HG03039 (cell line): ENCODE measurements at regions not wholly inside any gene's neighbourhood (a gene's known extent, or its start where the extent isn't known, plus 50 kb on each side); places are given as distances from the start of the nearest gene placed in this dataset.

Experiments used
- ATAC-seq: cut with Tn5 transposase; IDR thresholded peaks from one replicate; pipeline ENCODE4 v1.9.1; 2021; ENCODE audit warnings: mild to moderate bottlenecking, moderate library complexity; ENCODE audit not compliant: unreplicated experiment

DNA sequence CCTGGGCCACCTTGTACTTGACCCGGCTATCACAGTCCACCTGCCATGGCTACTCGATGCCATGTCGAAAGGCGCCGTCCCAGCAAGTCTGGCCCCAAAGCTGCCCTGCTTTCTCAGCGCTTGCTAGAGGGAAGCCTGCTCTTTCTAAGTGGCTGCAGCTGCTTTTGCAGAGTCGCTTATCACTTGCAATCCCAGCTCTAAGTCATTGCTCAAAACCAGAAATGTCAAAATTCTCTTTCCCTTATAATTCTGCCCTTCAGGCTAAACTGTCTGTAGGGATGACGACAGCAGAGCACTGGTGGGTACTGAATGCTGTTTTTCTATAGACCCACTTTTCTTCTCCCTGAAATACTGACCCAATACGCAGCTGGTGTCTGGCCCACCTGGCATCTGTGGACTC is 184.2 kb downstream of the ENGASE start:
- no peak for ATAC-seq

DNA sequence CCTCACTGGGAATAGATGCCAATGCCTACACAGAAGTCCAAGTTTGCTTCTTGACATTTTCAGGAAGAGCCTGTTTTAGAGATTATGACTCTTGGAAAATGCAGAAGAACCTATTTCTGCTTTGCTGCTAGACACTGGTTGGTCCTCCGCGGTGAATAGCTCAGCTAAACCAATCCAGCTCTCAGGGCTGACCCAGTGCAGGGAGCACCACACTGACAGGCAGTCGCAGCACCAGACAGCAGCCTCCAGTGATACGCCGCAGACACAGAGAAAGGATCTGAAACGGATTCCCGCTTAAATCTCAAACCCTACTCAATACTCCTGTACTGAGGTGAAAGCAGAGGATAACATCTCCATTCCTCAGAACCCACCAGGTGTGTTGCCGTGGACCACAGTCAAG is 183.4 kb downstream of the ENGASE start:
- no peak for ATAC-seq

DNA sequence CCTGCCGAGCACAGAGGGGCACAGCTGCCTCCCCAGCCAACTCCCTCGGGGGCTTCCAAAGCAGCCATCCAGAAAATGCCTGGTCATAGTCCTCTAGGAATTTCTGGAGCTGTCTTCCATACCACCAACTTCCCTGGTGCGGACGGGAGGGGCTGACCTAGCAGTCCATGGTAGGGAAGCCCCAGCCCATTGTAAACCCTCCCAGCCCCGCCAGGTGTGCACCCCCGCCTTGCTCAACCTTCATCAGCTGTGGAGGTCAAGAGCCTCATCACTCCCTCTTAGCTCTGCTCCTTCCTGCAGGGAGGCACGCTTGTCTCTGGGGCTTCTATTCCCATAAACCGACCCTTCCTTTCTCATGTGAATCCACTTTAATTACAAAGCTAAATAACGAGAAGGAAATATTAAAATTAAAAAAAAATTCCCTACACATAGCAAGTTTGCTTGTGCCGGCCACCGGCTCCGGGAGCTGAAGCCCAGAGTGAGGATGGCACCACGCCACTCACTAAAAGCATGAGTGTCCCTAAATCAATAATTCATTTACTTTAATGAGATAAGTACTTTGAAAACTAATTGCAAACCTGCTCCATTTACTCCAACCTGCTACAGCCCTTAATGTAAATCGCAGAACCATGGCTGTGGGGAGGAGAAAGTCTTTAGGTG is 181.4 kb downstream of the ENGASE start:
- ATAC-seq = no peak

DNA sequence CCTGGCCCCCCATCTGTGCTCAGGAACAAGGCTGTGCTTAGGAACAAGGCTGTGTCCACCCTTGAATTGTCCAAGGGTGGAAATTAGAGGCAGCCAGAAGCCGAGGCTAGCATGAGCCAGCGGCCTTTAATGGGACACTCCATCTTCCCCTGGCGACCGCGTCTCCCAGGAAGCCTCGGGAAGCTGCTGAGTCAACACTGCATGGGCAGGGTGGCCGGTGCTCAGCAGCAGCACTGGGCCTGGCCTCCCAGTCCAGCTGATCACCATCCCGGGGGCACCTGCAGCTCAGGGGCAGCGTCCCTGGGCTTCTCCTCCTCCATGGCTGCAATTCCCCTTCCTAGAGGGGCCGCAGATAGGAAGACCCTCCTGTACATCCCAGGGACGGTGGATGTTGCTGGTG is 180.8 kb downstream of the ENGASE start:
- no peak for ATAC-seq

DNA sequence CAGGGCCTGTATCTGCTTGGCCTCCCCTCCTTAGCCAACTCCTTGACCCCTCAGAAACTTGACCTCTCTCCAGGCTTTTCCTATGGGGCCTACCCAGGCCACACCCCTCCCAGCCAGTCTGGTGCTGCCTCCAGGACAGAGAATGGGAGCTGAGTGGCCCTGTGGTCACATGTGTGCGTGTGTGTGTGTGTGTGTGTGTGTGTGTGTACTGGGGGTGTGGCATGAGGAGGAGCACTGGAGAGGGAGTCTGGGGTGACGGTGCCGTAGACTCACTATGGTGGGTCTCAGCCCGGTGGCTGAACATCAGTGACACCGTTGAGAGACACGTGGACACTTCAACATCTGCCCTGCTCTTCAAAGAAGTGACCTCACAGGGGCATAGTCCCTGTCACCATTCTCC is 180.4 kb downstream of the ENGASE start:
- ATAC-seq = no peak

DNA sequence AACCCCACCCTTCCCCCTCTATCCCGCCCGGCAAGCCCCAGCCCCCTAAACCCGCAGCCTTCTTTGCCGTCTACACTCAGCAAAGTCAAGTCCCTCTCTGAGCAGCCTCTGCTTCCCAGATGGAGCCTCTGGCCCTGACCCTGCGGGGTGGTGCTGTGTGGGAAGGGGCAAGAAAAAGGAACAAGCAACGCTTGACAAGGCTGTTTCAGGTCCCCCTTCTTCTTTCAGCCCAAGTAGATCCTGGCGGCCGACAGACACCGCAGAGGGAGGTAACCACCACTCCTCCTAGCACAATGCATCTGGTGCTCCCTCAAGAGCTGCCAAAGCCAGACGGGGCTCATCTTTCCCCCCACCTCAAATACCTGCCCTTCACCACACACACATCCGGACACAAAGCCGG is 178.3 kb downstream of the ENGASE start:
- ATAC-seq = no peak

DNA sequence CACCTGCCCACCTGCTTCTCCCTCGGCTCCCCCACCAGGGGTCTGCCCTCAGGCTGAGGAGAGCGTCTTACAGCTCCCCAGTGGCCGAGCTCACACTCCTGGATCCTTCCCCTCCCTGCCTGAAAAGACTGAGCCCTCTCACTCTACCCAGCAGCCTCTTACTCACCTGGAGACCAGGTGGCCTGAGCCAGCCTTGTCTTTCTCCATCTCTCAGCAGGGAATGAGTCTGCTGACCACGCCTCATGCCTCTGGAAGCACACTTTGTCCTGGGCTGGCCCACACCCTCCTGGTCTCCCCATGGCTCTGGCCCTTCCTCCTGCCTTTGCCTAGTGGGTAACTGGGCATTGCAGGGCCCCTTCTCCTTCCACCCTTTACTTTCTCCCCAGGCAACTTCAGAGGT is 177.2 kb downstream of the ENGASE start:
- no peak for ATAC-seq

DNA sequence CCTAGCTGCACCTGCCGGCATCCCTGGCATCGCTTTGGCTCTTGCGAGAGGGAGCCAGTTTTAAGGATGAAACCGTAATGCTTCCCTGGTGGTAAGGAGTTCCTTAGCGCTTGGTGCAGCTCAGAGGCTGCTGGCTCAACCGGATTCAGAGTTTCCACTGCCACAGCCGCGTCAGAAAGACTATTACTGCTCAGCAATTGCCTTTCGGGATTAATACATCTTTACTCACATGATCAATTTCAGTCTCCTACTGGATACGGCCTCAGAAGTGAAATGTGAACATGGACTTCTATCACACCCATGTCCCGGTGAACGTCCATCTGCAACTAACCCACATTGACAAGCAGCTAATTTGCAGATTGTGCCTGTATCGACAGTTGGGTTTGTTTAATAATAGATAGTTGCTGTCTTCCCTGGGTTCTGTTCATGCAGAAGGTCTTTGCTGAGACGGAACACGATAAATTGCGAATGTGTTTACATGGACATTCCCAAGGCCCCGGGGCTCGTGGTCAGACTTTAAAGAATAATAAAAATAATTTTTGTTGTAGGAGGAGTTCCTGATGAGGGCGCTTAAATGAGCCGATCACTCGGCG is 175.4 kb downstream of the ENGASE start:
- ATAC-seq = no peak

DNA sequence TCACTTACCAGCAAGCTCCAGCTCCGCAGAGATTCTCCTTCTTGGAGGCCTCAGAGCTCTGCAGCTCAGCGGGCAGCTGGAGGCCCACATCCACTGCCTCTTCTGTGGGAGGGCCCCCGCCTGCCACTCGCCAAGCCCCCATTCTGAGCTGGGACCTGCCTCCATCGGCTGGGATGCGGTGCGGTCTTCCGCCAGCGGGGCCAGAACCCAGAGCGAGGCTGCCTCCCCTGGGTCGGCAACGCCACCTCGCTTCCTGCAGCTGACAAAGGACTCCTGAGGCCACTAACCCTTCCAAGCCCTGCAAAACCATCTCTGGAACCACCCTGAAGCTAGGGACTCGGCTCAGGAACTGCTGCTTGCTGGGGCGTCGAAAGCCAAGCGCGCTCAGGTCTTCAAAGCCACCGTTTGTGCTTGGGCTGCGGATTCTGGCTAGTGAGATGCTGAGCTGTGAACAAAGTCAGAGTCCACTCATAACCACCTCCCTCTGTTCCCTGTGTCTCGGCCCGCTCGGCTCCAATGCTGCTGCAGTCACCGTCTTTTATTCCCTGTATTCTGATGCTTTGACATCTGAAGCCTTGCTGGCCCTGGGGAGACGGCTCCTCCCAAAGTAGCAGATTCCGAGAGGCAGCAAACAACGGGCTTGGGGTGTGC is 174.3 kb downstream of the ENGASE start:
- ATAC-seq = no peak

DNA sequence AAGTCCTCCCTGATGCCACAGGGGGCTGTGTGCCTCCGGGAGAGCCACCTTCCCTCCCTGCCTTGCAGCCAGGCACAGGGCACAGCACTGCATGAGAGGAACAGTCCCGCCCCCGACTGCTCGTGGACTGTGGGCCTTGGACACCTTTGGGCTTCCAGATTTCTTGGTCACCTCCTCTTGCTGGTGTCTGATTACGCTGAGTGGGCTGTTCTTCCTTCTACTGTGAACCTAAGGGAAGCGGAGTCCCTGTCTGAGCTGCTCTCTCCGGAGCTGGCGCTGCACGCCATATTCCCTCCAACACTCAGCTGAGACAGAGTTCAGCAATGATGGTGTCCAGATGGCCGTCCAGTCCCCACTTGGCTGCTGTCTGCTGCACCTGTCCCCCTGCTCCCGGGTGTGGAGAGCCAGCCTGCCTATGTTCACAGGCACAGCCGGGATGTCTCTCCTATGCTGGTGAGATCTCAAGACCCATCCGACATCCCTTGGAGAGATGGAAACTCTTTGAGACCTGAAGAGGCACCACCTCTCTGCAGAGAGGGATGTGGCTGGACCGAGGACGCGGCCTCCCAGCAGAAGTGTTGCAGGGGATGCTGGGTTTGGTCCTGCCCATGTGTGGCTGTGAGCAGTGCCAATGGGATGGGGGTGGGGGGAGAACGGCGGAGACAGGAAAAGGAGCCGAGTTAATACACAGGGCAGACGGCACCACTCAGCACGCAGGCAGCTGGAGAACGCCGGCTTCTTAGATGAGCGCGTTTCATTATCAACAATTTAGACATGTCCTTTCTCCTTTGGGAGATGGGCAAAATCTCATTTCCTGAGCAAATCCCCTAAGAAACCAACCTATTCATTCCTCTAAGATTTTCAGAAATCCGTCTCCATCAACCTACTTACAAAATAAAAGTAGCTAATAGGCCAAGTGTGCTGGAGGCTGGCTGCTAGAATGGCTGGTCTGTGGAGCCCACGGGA is 171.9 kb downstream of the ENGASE start:
- ATAC-seq = no peak

DNA sequence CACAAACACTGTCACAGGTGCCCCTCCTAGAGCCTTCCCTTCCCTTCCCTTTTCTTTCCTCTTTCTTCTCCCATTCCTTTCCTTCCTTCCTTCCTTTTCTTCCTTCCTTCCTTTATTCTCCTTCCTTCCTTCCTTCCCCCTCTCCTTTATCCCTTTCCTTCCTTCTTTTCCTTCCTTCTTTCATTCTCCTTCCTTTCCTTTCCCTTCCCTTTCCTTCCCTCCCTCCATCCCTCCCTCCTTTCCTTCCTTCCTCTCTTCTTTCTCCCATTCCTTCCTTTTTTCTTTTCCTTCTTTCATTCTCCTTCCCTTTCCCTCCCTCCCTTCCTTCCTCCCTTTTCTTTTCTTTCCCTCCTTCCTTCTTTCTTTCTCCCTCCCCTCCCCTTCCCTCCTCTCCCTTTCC is 170.0 kb downstream of the ENGASE start:
- ATAC-seq = no peak

DNA sequence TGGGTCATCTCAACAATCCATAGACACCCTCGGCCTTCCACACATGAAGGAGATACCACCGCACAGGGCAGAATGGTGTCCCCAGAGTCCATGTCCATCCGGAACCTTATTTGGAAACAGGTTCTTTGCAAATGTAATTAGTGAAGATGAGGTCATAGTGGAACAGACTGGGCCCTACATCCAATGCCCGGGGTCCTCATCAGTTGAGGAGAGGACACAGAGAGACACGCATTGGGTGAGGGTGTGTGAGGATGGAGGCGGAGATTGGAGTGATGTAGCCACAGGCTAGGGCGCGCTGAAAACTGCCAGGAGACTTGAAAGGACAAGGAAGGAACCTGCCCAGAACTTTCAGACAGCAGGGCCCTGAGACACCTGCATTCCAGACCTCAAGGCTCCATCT is 169.4 kb downstream of the ENGASE start:
- ATAC-seq = no peak

DNA sequence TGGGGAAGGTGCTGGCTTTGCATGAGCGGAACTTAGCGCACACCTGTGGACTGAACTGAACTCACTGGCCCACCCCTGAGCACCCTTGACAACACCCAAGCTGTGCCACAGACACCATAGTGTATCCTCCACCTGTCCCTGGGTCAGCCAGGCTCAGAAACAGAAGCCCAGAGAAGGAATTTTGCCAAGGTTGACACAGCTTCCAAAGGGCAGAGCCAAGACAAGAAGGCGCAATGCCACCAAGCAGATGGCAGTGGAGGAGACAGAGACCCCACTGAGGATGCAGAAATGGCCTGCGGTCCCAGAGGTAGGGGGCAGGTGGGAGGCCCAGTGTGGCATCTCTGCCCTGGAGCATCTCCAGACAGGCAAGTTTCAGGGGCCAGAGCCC is 169.0 kb downstream of the ENGASE start:
- no peak for ATAC-seq

DNA sequence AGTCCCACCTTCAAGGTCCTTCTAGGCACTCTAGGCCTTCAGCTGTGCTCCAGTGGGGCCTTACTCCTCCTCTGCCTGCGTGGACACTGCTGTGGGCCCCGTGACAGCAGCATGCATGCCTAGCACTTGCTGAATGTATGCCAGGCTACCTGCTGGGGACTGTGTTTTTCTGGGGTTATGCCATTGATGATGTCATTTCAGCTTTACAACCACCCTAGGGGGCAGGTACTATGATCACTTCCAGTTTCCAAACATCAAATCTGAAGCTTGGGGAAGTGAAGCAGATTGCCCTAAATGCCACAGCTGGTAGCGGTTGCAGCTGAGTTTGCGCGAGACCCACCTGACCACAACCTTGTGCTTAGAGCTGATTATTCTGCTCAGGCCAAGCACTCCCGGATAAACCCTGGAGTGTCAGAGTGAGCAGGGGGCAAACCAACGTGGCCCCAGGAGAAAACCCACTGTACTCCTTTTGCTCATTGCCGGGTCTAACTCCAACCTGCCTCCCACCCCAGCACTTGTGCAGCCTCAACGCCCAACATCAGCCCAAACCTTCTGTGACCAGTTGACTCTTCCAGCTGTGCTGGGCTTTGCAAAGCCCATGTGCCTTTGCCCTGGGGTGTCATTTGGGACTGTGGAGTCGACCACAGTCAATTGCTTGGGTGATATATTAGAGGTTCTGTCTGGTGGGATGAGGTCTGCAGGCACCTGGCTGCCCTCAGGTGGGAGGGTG is 168.4 kb downstream of the ENGASE start:
- no peak for ATAC-seq

DNA sequence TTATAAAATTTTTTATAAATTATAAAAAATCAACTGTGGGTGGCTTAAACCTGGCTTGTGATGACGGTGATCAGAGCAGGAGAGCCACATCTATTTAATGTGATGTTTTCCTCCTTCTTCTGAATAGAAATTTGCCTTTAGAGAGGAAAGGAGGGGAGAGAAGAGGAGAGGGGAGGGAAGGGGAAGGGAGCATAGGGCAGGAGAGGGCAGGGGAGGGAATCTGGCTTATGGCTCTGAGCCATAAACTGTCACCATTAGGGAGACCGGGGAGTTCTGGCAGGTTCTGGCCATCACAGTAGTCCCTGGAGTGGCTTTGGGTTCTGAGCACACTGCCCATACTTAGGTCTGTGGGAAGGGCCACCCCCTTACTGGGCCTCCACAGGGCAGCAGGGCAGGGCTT is 167.8 kb downstream of the ENGASE start:
- no peak for ATAC-seq

DNA sequence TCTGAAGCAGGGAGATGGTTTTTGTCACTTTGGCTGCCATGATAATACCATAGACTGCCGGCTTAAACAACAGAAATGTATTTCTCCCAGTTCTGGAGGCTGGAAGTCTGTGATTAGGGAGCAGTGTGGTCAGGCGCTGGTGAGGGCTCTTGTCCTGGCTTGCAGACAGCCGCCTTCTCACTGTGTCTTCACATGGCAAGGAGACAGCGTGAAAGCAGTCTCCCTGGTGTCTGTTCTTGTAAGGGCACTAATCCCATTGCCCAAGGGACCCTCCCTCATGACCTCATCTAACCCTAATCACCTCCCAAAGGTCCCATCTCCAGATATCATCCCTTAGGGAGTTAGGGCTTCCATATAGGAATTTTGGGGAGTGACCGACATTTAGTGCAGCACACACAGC is 167.0 kb downstream of the ENGASE start:
- no peak for ATAC-seq

DNA sequence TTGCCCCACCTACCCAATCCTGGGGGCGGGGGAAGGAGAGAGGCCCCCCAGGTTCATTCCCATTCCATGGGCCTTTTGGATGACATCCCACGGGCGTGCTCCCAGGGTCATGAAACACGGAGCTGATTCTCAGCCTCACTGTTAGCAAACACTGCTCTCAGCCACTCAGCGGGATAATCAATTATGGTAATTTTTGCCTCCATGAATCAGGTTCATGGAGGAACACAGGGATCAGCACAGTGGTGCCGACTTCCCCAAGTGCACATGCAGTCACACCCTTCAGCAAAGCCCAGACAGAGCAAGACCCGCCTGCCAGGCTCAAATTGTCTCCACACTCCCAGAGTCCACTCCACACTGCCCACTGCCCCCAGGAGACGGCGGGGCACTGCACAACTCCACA is 164.6 kb downstream of the ENGASE start:
- ATAC-seq = no peak

DNA sequence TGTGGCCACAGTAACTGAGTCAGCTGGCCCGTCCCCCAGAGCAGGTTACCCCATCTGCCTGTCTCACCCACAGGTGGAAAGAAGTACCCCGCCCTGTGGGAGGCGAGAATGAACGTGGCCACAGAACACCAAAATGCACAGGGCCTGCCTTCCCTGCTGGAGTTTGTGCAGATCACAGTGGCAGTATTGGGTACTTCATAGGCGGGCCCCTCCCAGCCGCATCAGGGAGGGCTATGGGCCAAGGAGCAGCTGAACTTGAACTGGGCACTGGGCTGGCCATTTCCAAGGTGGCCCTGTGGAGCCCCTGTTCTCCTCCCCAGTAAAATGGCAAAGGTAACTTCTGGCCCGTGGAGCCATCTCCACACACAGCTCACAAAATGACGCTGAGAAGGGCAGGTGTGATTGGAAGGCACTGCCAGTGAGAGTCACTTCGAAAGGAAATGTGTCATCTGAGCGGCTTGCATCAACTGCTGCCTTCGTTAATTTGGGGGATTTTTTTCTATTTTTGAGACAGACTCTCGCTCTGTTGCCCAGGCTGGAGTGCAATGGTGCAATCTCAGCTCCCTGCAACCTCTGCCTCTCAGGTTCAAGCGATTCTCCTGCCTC is 162.9 kb downstream of the ENGASE start:
- ATAC-seq = no peak

DNA sequence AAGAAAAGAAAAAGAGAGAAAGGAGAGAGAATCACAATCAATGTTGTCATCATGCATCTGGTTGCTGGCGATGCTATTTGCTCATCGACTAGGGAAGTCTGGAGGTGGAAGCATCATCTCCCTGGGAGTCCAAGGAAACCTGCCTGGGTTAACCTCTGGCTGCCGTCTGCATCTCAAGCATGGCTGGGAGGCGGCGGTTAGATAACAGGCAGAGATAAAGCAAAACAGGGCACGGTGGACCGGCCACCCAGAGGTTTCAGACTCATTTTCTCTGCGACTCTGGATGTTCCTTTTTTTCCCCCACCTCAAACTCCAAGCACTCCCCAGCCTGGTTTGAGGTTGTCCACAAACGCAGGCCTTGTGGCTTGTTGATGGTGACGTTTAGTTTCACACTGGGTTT is 161.2 kb downstream of the ENGASE start:
- no peak for ATAC-seq

DNA sequence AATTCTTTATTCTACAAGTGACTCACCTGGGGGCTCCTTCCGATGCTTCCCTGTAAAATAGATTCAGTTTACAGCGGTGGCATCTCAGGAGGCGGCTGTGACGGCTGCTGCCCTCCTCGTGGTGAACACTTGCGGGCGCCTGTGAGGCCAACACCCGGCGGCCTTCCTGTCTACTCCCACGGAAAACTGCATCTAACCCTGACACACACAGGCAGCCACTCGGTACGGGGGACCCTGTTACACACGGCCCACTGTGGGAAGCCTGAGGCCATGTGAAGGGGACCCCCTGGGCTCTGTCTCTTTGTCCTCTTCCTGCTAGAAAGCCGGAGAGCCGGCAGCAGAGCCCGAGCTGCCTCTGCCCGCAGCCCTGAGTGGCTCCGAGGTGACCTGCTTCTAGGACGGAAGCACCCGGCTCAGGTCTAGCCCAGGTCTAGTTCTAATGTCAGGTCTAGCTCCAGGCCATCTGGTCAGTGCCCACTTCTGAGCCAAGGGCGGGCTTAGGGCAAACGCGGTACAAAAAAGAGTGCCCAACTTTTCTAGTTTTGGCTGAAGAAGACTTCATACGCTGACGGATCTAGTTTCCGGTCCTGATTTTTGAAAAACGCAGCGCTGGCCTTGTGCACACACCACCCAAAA is 159.4 kb downstream of the ENGASE start:
- no peak for ATAC-seq
